ENCODE measurements at regions not wholly inside any gene's neighbourhood (a gene's known extent, or its start where the extent isn't known, plus 50 kb on each side); places are given as distances from the start of the nearest gene placed in this dataset.

DNA sequence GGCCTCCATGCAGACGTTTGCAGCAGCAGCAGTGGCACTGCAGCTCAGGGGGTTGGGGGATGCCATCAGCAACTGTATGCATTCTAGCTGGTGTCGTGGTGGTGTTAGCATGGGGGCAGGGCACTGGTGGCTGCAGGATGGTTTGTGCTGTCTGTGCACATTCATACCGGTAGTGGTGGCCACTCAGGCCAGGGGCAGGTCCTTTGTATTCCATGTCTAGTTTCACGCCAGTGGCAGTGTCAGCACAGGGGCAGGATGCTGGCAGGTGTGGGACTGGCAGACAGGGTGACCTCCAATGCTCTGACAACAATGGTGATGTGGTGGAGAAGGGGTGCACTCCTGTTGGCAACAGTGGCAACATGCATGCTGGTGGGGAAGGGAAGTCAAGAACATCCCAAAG is 194.2 kb upstream of the LRRC7 start:
- TF ChIP-seq EP300 (IDR thresholded peaks at IDR 0.05), result no peak
- TF ChIP-seq, protein P1, sequence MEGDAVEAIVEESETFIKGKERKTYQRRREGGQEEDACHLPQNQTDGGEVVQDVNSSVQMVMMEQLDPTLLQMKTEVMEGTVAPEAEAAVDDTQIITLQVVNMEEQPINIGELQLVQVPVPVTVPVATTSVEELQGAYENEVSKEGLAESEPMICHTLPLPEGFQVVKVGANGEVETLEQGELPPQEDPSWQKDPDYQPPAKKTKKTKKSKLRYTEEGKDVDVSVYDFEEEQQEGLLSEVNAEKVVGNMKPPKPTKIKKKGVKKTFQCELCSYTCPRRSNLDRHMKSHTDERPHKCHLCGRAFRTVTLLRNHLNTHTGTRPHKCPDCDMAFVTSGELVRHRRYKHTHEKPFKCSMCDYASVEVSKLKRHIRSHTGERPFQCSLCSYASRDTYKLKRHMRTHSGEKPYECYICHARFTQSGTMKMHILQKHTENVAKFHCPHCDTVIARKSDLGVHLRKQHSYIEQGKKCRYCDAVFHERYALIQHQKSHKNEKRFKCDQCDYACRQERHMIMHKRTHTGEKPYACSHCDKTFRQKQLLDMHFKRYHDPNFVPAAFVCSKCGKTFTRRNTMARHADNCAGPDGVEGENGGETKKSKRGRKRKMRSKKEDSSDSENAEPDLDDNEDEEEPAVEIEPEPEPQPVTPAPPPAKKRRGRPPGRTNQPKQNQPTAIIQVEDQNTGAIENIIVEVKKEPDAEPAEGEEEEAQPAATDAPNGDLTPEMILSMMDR (IDR thresholded peaks at IDR 0.05), result no peak
